HG03469 (cell line): ENCODE measurements at regions not wholly inside any gene's neighbourhood (a gene's known extent, or its start where the extent isn't known, plus 50 kb on each side); places are given as distances from the start of the nearest gene placed in this dataset.

Experiments
- ATAC-seq: cut with Tn5 transposase; IDR thresholded peaks from one replicate; pipeline ENCODE4 v1.9.1; 2021; ENCODE audit warnings: mild to moderate bottlenecking, moderate library complexity, moderate number of reproducible peaks; ENCODE audit not compliant: unreplicated experiment

DNA sequence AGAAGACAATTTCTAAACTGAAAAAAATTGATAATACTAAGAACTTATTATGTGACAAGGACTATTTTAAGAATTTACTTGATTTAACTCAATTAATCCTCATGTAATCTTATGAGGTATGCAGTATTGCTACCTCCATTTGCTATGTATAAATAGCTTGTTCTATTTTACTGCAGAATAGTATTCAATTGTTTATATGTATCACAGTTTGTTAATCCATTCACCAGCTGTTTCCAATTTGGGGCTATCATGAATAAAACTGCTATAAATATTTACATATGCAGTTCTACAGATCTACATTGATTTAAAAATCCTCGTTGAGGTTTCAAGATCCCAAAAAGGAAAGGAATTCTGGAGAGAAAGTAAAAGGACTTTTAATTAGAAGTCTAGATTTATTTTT, 54.8 kb upstream of the DOCK10 start:
- ATAC-seq, result no peak
